IPS DF 4.7 (cell line): ENCODE measurements at regions not wholly inside any gene's neighbourhood (a gene's known extent, or its start where the extent isn't known, plus 50 kb on each side); places are given as distances from the start of the nearest gene placed in this dataset.

ENCODE experiments used
- DNase-seq: peaks from one replicate; pipeline ENCODE4 v3.0.0-alpha.2; 2013; ENCODE audit warnings: low spot score; ENCODE audit errors: extremely low read depth

GRCh38 chr10:125222515-125223308, 62.3 kb upstream of the CTBP2 start:
- DNase-seq = no peak

- no peak for DNase-seq
Observed at GRCh38 chr10:125221716-125222115, 61.4 kb upstream of the CTBP2 start.

- DNase-seq = no peak
Observed at GRCh38 chr10:125219776-125220175, 59.4 kb upstream of the CTBP2 start.

- DNase-seq = no peak
Observed at GRCh38 chr10:125218967-125219366, 58.6 kb upstream of the CTBP2 start.

- no peak for DNase-seq
Observed at GRCh38 chr10:125217990-125218675, 57.8 kb upstream of the CTBP2 start.

GRCh38 chr10:125216861-125217260, 56.5 kb upstream of the CTBP2 start:
- no peak for DNase-seq

GRCh38 chr10:125216309-125216708, 55.9 kb upstream of the CTBP2 start:
- no peak for DNase-seq

GRCh38 chr10:125214283-125214570, 53.9 kb upstream of the CTBP2 start:
- DNase-seq = no peak

- no peak for DNase-seq
Observed at GRCh38 chr10:125213541-125214282, 53.3 kb upstream of the CTBP2 start.

- DNase-seq = no peak
Observed at GRCh38 chr10:125212150-125212809, 51.9 kb upstream of the CTBP2 start.
